Stimulated activated CD4-positive, alpha-beta T cell treated with anti-CD3 and anti-CD28 coated beads, TNF-alpha, amount 100 ng/mL, for 24 hours (primary cell): ENCODE measurements at regions not wholly inside any gene's neighbourhood (a gene's known extent, or its start where the extent isn't known, plus 50 kb on each side); places are given as distances from the start of the nearest gene placed in this dataset.
A peak's percentile ranks its signal among the peaks of the same experiment; 100 is the strongest.
"Not testable (repeated sequence)": the region's sequence is repeated elsewhere in the genome, so short reads cannot be mapped to it uniquely, and the experiment has no call there.

Source experiments
- DNase-seq, 3 experiments: peaks; one replicate each; pipeline ENCODE4 v3.0.0-alpha.2; 2020; ENCODE audit warnings: low read depth in 3 of 3

- DNase-seq, result no peak
Measured at GRCh38 chr6:40692337-40692736, 105.2 kb upstream of the LRFN2 start.

GRCh38 chr6:40689185-40689584 is 102.0 kb upstream of the LRFN2 start:
- DNase-seq, result no peak

GRCh38 chr6:40688214-40688761 is 101.1 kb upstream of the LRFN2 start:
- DNase-seq, result no peak

GRCh38 chr6:40685862-40686261 is 98.7 kb upstream of the LRFN2 start:
- DNase-seq, result no peak

- no peak for DNase-seq
Measured at GRCh38 chr6:40681622-40682021, 94.5 kb upstream of the LRFN2 start.

- DNase-seq, result no peak
Measured at GRCh38 chr6:40678941-40679340, 91.8 kb upstream of the LRFN2 start.

GRCh38 chr6:40674170-40674569 is 87.0 kb upstream of the LRFN2 start:
- DNase-seq, result no peak

GRCh38 chr6:40672087-40672486 is 84.9 kb upstream of the LRFN2 start:
- no peak for DNase-seq

GRCh38 chr6:40671694-40672050 is 84.5 kb upstream of the LRFN2 start:
- DNase-seq, result no peak

- DNase-seq, result no peak
Measured at GRCh38 chr6:40671001-40671693, 84.0 kb upstream of the LRFN2 start.

- no peak for DNase-seq
Measured at GRCh38 chr6:40669343-40669742, 82.2 kb upstream of the LRFN2 start.

GRCh38 chr6:40668203-40668602 is 81.0 kb upstream of the LRFN2 start:
- DNase-seq, result no peak

GRCh38 chr6:40666530-40666929 is 79.4 kb upstream of the LRFN2 start:
- DNase-seq, result no peak

- no peak for DNase-seq
Measured at GRCh38 chr6:40661726-40662125, 74.6 kb upstream of the LRFN2 start.

- not testable (repeated sequence) for DNase-seq
Measured at GRCh38 chr6:40656772-40657171, 69.6 kb upstream of the LRFN2 start.

GRCh38 chr6:40654828-40655227 is 67.7 kb upstream of the LRFN2 start:
- no peak for DNase-seq

GRCh38 chr6:40645043-40645442 is 57.9 kb upstream of the LRFN2 start:
- no peak for DNase-seq

GRCh38 chr6:40642837-40643236 is 55.7 kb upstream of the LRFN2 start:
- DNase-seq, result no peak

GRCh38 chr6:40642190-40642589 is 55.0 kb upstream of the LRFN2 start:
- DNase-seq, result no peak

- peak in 1 of 3 experiments; percentile 5 for DNase-seq
Measured at GRCh38 chr6:40640599-40641227, 53.5 kb upstream of the LRFN2 start.
